Stimulated activated CD8-positive, alpha-beta memory T cell treated with anti-CD3 and anti-CD28 coated beads, Interleukin-2, amount 100 ng/mL, for 1 hour (primary cell): ENCODE measurements at regions not wholly inside any gene's neighbourhood (a gene's known extent, or its start where the extent isn't known, plus 50 kb on each side); places are given as distances from the start of the nearest gene placed in this dataset.
"Not testable (repeated sequence)": the region's sequence is repeated elsewhere in the genome, so short reads cannot be mapped to it uniquely, and the experiment has no call there.

Source experiments
- DNase-seq, 2 donors: peaks; one replicate each; pipeline ENCODE4 v3.0.0-alpha.2; 2020; ENCODE audit warnings: low read depth in 2 of 2

DNA sequence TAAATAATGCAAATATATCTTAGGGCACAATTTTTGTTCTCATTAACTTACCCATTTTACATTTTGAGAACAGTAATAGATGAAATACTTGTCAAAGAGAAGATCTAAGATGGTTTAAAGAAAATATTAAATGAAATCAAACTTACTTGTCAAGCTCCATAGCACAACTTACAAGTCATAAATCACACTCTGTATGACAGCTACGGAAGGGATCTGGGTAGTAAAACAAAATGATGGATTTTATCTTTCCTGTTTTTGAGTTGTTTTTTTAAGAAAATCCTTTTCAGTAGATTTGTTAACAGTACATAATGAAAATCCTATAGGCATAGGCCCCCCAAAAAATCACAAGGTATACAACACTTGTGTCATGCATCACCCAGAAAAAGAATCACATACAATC is 84.4 kb upstream of the ANTXRL start:
- DNase-seq, result not testable (repeated sequence)

GRCh38 chr10:46204482-46205102 is 82.2 kb upstream of the ANTXRL start:
- DNase-seq, result not testable (repeated sequence)

- DNase-seq, result not testable (repeated sequence)
Observed at GRCh38 chr10:46210427-46210826, 76.4 kb upstream of the ANTXRL start.

- no peak for DNase-seq
Observed at GRCh38 chr10:46215426-46215825, 71.4 kb upstream of the ANTXRL start.

GRCh38 chr10:46216003-46216634 is 70.7 kb upstream of the ANTXRL start:
- no peak for DNase-seq

DNA sequence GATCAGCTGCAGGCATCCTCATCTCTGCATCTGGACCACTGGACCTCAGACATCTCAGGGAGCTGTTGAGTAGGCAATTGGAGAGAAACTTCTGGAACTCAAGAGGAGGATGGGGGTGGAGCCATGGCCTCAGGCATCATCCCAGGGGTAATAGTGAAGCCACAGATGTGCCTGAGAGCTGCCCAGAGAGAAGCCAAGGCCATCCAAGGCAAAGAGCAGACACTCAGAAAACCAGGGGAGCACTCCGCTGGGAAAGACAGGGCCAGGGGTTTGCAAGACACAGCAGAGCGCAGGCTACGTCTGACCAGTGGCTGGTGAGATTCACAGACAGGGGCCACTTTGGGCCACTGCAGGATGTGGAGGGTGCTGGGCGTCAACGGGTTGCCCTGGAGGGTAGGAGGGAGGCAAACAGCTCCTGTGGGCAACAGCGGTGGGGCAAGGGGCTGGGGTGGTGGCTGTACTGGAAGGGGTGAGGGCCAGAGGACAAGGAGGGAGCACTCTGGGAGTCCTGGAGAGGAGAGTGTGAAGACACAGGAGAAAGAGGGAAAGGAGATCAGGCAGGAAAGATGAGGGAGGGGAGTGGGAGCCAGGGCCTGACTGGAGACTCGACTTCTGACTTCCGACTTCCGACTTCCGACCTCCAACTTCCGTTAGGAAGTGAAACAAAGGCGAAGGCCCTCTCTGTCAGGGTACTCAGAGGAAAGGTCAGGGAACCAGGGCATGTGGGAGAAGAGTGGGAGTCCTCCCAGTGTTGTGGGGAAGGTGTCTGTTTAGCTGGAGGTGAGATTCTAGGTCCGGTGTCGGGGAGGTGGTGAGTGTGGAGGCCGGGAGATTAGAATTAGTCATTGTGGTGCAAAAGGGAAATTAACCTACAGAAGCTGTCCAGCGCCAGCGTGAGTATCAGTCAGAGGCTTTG is 69.7 kb upstream of the ANTXRL start:
- DNase-seq, result no peak

DNA sequence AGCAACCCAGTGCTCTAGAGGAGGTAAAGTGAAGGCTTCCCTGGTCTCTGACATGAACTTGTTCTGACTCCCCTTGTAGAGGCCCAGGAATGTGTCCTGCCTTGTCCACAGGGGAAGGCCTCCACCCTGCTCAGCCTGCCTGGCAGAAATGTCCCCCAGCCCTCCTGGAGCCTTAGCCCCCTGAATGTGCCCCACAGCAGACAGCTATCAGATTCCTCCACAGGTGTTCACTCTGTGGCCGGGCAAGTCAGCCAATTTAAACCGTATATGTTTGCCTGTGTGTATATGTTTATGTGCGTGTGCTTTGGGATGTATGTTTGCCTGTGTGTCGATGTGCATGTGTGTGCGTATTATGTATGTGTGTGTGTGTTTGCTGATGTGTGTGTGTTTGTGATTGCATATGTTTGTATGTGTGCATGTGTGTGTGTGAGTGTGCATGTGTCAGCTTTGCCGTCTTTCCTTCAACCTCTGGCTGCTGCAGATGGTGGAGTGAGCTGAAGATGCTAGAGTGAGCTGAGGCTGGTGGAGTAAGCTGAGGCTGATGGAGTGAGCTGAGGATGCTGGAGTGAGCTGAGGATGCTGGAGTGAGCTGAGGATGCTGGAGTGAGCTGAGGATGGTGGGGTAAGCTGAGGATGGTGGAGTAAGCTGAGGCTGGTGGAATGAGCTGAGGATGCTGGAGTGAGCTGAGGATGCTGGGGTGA is 68.9 kb upstream of the ANTXRL start:
- DNase-seq, result no peak

DNA sequence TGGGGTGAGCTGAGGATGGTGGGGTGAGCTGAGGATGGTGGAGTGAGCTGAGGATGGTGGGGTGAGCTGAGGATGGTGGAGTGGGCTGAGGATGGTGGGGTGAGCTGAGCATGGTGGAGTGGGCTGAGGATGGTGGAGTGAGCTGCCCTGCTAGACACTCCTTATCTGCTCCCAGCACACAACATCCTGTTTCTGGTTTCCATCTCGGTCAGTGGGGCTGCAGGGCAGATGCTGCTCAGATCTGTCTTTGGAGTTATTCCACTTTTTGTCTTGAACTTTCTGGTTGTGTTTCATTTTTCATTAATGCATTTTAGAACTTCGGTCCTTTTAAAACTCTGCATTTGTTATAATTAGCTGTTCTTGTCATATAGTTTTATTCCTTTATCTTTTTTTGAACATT is 67.9 kb upstream of the ANTXRL start:
- no peak for DNase-seq

DNA sequence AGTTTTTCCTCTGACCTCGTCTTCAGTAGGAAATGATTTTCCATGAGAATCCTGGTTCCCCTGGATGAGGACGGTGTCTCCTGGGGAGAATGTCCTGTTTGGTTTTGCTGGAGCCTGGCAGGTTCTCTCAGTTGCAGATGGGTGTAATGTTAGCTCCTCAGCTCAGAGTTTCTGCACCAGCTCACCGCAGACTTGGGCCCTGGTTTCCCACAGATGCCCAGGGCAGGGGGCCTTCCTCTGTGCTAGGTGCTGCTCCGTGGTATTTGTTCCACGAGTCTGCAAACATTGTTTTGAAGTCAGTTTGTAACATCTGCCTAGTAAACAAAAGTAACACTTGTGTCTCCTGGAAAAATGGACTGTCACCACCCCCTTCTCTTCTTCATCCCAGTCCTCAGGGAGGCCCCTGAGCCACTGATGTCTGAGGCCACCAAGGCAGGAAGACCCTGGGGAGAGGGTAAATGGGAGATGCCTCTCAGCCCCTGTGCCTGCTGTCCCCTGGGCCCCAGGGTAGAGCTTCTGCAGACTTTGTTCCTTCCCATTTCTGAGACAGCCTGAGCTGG is 67.3 kb upstream of the ANTXRL start:
- DNase-seq, result not testable (repeated sequence)

GRCh38 chr10:46220187-46220586 is 66.6 kb upstream of the ANTXRL start:
- no peak for DNase-seq

DNA sequence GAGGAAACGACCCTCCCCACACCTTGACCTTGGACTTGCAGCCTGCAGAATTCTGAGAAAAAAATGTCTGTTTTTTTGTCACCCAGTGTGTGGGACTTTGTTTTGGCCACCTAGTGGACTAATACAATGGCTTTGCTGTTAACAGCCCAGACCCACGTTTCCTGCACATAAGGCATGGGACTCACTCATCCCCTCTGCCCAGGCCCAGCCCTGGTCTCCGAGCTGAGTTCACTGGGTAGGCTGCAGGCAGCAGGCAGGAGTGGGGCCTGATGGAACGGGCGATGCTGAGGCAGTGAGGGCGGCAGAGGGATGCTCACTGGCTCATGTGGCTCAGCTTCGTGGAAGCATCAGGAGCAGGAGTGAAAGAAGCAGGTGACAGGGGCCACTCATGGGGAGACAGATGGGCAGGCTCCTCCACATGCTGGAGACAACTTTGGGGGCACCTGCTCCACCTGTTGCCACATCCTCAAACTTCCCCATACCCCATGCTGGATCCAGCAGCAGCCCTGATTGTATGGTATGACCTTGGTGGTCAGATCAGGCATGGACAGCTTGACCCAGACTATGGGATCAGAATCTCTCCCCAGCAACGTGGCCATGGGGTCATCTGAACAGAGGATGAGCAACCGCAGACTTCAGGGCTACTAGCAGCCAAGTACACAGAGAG is 65.8 kb upstream of the ANTXRL start:
- DNase-seq, result no peak

- DNase-seq, result no peak
Observed at GRCh38 chr10:46222364-46222935, 64.3 kb upstream of the ANTXRL start.

GRCh38 chr10:46223064-46223480 is 63.7 kb upstream of the ANTXRL start:
- no peak for DNase-seq

DNA sequence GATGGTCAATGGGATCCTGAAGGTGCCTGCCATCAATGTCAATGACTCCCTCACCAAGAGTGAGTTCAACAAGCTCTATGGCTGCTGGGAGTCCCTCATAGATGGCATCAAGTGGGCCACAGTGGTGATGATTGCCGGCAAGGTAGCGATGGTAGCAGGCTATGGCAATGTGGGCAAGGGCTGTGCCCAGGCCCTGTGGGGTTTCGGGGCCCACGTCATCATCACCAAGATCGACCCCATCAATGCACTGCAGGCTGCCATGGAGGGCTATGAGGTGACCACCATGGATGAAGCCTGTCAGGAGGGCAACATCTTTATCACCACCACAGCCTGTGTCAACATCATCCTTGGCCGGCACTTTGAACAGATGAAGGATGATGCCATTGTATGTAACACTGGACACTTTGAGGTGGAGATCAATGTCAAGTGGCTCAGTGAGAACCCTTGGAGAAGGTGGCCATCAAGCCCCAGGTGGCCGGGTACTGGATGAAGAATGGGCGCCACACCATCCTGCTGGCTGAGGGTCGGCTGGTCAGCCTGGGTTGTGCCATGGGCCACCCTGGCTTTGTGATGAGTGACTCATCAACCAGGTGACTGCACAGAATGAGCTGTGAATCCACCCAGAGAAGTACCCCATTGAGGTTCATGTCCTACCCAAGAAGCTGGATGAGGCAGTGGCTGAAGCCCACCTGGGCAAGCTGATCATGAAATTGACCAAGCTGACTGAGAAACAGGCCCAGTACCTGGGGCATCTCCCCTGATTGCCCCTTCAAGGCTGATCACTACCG is 63.0 kb upstream of the ANTXRL start:
- DNase-seq, result no peak

- no peak for DNase-seq
Observed at GRCh38 chr10:46224414-46224682, 62.4 kb upstream of the ANTXRL start.

- DNase-seq, result no peak
Observed at GRCh38 chr10:46225597-46225996, 61.2 kb upstream of the ANTXRL start.

DNA sequence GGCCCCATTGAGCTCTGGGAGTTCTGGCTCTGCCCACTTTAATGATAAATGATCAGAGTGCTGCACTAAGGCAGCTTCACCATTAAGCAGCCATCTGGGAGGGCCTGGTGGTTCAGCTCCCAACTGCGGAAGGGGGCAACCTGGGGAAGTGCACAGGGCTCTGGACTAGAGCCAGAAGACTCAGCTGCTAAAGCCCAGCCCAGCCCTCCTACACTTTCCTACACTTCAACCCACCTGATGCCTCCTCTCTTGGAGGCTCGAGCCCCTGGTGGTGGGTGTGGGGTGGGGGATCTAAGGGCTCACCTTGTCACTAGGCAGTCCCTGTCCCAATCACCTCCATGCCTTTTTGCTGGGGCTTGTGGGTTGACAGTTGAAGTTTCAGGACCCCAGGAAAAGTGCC is 60.6 kb upstream of the ANTXRL start:
- DNase-seq, result no peak

GRCh38 chr10:46226900-46227558 is 59.8 kb upstream of the ANTXRL start:
- no peak for DNase-seq

- DNase-seq, result no peak
Observed at GRCh38 chr10:46227571-46227935, 59.2 kb upstream of the ANTXRL start.
